HUES48 (cell line): ENCODE measurements at regions not wholly inside any gene's neighbourhood (a gene's known extent, or its start where the extent isn't known, plus 50 kb on each side); places are given as distances from the start of the nearest gene placed in this dataset.
"Not testable (repeated sequence)": the region's sequence is repeated elsewhere in the genome, so short reads cannot be mapped to it uniquely, and the experiment has no call there.

Source experiments
- H3K27ac ChIP-seq: one replicate; pipeline ENCODE4 v1.7.0; 2013; ENCODE audit warnings: low read depth, low read length, inconsistent platforms
- H3K27me3 ChIP-seq: 2 replicates; pipeline ENCODE4 v1.6.1; 2013; ENCODE audit warnings: mild to moderate bottlenecking, low read length; ENCODE audit not compliant: control insufficient read depth, insufficient read depth
- H3K36me3 ChIP-seq: 2 replicates; pipeline ENCODE4 v1.6.1; 2013; ENCODE audit warnings: low read length; ENCODE audit not compliant: control insufficient read depth, insufficient read depth
- H3K4me1 ChIP-seq: 2 replicates; pipeline ENCODE4 v1.6.1; 2013; ENCODE audit warnings: mild to moderate bottlenecking, low read length; ENCODE audit not compliant: control insufficient read depth, insufficient read depth
- H3K4me3 ChIP-seq: 2 replicates; pipeline ENCODE4 v1.5.1; 2013; ENCODE audit warnings: mild to moderate bottlenecking, low read depth, low read length
- H3K9ac ChIP-seq: 2 replicates; pipeline ENCODE4 v1.6.1; 2013; ENCODE audit warnings: mild to moderate bottlenecking, low read depth, low read length, moderate library complexity
- H3K9me3 ChIP-seq: 2 replicates; pipeline ENCODE4 v1.6.1; 2013; ENCODE audit warnings: low read length; ENCODE audit not compliant: control insufficient read depth, insufficient read depth

GRCh38 chr2:150669492-150669891 is 182.0 kb upstream of the RND3 start:
- H3K9me3 ChIP-seq = no peaks in the 10 kb centered on the region
- H3K27ac ChIP-seq = no peak overlapping the region
- H3K36me3 ChIP-seq = no peaks in the 10 kb centered on the region
- H3K27me3 ChIP-seq = no peaks in the 10 kb centered on the region
- H3K4me3 ChIP-seq = no peak overlapping the region
- H3K4me1 ChIP-seq = no peaks in the 10 kb centered on the region
- H3K9ac ChIP-seq = no peak overlapping the region

GRCh38 chr2:150667039-150667438 is 179.6 kb upstream of the RND3 start:
- not testable (repeated sequence) for H3K36me3 ChIP-seq, H3K27me3 ChIP-seq, H3K4me3 ChIP-seq, H3K4me1 ChIP-seq, H3K27ac ChIP-seq, H3K9ac ChIP-seq
- peaks cover 12% of the 10 kb centered on the region for H3K9me3 ChIP-seq

DNA sequence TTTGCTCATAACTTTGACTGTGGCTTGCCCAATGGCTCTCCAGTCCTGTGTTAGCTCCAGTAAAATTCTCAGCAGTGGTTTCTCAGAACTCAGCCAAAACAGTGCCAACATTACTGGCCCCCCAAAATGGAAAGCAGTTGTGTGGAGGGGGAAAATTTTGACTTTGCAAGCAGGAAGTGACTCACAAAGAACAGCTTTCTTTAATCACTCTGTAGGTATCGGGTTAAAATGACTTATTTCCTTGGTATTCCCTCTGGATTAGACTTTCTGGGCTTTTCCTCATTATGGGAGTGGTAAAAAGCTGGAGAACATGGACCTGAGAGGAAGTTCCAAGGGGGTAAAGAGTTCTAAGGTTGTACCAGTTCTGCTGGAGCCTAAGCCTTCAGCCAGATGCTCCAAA is 175.7 kb upstream of the RND3 start:
- H3K9me3 ChIP-seq = peaks cover 25% of the 10 kb centered on the region
- no peak overlapping the region for H3K4me3 ChIP-seq
- no peak overlapping the region for H3K27ac ChIP-seq
- H3K36me3 ChIP-seq = no peaks in the 10 kb centered on the region
- no peaks in the 10 kb centered on the region for H3K27me3 ChIP-seq
- no peaks in the 10 kb centered on the region for H3K4me1 ChIP-seq
- H3K9ac ChIP-seq = no peak overlapping the region

- H3K9ac ChIP-seq = no peak overlapping the region
- no peaks in the 10 kb centered on the region for H3K36me3 ChIP-seq
- no peaks in the 10 kb centered on the region for H3K27me3 ChIP-seq
- no peak overlapping the region for H3K4me3 ChIP-seq
- H3K27ac ChIP-seq = no peak overlapping the region
- H3K9me3 ChIP-seq = peaks cover 4% of the 10 kb centered on the region; the same call in 1 of the 2 replicates
- no peaks in the 10 kb centered on the region for H3K4me1 ChIP-seq
Measured at GRCh38 chr2:150656002-150656401, 168.5 kb upstream of the RND3 start.

GRCh38 chr2:150653351-150653750 is 165.9 kb upstream of the RND3 start:
- Histone ChIP-seq H3K4me1 (no peaks in the 10 kb centered on the region), H3K27ac (no peak overlapping the region), H3K36me3 (no peaks in the 10 kb centered on the region), H3K27me3 (no peaks in the 10 kb centered on the region), H3K4me3 (no peak overlapping the region), H3K9me3 (no peaks in the 10 kb centered on the region), H3K9ac (no peak overlapping the region)

DNA sequence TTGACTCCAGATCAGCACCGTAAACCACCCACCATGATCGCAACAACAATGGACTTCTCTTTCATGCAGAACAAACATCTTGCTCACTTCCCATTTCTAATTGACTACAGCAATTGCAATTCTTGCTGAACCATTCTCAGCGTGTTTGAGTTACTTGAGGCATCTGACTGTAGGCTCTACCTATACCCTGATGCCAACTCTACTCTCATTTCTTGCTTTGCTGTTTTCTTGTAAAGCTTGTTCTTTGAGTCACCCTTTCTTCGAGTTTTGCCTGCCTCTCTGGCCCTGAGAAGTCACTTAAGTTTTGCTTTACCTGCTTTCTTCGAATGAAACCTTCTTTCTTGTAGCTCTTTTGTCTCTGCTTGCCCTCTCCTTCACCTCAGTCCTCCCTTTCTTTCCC is 160.5 kb upstream of the RND3 start:
- Histone ChIP-seq H3K27ac (no peak overlapping the region), H3K4me1 (peaks cover 10% of the 10 kb centered on the region)

GRCh38 chr2:150646746-150647145 is 159.3 kb upstream of the RND3 start:
- H3K9me3 ChIP-seq = no peaks in the 10 kb centered on the region
- no peak overlapping the region for H3K27ac ChIP-seq
- no peak overlapping the region for H3K9ac ChIP-seq
- H3K27me3 ChIP-seq = no peaks in the 10 kb centered on the region
- no peaks in the 10 kb centered on the region for H3K36me3 ChIP-seq
- H3K4me1 ChIP-seq = peaks cover 10% of the 10 kb centered on the region
- H3K4me3 ChIP-seq = no peak overlapping the region

More for the DNA sequence above, 160.5 kb upstream of the RND3 start:
- Histone ChIP-seq H3K9ac (no peak overlapping the region), H3K4me3 (no peak overlapping the region), H3K27me3 (no peaks in the 10 kb centered on the region), H3K36me3 (no peaks in the 10 kb centered on the region), H3K9me3 (no peaks in the 10 kb centered on the region)

DNA sequence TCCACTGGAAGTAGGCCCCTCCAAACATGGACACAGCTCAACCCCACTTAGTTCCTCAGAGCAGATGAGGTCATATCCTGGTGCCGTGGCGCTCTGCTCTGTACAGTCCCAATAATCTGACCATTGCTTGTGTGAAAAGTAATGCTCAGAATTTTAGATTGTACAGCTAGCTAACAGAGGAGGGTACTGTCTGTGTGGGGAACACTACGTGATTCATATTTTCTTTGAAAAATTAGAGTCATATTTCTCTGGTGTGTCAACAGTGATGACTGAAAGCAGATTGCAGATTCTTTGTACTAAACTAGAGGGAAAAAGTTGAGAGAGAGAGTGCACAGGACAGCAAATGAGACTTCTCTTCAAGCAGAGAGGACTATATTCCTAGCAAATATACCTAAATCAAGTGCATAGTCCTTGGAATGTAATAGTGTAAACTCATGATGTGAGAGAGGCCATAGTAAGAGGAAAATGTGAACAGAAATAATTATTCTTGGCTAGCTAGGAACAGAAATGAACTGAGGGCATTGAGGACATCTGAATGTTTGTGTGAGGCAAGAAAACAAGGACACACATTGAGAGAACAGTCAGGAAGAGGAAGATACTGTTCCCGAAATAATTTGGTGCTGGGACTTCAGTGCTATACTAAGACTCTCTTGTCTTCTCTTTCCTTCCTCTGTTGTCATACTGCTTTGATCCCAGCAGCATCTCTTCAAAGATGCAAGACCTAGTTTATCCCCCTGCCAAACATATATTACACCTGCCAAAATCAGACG is 157.0 kb upstream of the RND3 start:
- Histone ChIP-seq H3K27ac (no peak overlapping the region), H3K27me3 (no peaks in the 10 kb centered on the region), H3K36me3 (no peaks in the 10 kb centered on the region), H3K4me3 (no peak overlapping the region), H3K4me1 (peaks cover 10% of the 10 kb centered on the region), H3K9me3 (no peaks in the 10 kb centered on the region), H3K9ac (no peak overlapping the region)

DNA sequence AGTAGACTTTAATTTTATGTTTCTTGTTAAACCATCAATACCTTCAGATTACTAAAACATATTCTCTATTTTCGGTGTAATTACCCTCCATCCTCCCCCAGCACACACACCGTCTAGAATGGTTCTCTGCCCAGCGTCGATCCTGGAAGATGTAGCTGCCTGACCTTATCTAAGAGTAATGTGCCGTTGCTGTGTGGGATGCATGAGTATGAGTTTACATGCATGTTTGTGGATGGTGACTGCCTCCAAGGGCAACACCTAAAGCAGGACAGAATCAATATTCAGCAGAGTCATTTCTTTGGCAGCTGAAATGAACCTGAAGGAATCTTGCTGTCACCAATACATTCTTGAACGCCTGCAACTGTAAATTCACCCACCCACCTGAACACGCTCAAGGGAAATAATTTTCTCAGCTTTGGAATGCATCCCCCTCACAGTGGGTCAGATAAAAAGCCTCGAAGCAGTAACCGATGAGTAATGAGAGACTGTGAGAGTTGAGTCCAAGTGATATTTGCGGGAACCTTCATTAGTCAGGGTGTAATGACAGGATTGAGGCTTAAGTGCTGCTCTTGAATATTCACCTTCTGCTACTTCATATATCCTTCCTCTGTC is 155.8 kb upstream of the RND3 start:
- Histone ChIP-seq H3K27me3 (no peaks in the 10 kb centered on the region), H3K4me3 (no peak overlapping the region), H3K9ac (no peak overlapping the region), H3K9me3 (no peaks in the 10 kb centered on the region), H3K4me1 (peaks cover 10% of the 10 kb centered on the region), H3K27ac (no peak overlapping the region), H3K36me3 (no peaks in the 10 kb centered on the region)

DNA sequence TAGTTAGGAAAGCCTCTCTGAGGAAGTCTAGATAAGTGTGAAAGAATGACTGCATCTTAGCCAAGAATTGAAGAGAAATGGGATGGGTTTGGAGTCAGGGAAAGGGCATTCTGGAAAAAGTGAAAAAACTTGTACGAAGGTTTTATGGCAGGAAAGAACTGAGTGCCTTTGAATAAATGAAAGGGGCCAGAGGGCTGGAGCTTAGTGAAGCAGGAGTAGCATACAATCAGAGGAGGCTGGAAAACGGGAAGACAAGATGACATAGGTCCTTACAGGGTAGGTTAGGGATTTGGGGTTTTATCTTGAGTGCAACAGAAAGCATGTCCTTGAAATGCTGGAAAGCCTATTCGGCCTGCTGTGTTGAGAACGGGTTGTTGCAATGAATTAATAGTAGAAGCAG is 152.6 kb upstream of the RND3 start:
- H3K9me3 ChIP-seq = no peaks in the 10 kb centered on the region
- H3K9ac ChIP-seq = no peak overlapping the region
- no peak overlapping the region for H3K4me3 ChIP-seq
- no peaks in the 10 kb centered on the region for H3K27me3 ChIP-seq
- H3K36me3 ChIP-seq = no peaks in the 10 kb centered on the region
- no peak overlapping the region for H3K27ac ChIP-seq
- H3K4me1 ChIP-seq = no peaks in the 10 kb centered on the region; the same call in 1 of the 2 replicates

DNA sequence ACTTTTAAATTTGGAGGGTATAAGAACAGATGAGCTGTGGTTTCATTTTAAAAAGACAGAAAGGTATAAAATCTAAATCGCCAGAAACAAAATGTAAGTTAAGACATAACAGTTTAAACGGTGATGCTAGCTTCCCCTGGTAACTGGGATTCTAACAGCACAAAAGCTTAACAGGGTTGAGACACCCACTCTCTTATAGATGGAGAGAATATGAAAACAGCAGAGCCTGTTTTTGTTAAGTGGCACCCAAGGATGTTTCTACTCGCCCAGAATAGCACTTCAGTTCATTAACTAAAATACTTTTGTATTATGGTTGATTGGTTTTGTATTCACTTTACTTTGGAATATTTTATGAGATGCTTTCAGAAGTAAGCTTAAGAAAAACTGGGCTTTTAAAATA is 151.9 kb upstream of the RND3 start:
- Histone ChIP-seq H3K9ac (no peak overlapping the region), H3K27ac (no peak overlapping the region), H3K36me3 (no peaks in the 10 kb centered on the region), H3K27me3 (no peaks in the 10 kb centered on the region), H3K9me3 (no peaks in the 10 kb centered on the region), H3K4me1 (no peaks in the 10 kb centered on the region; the same call in 1 of the 2 replicates), H3K4me3 (no peak overlapping the region)
